Psoas muscle (tissue), 7 donors: ENCODE measurements at regions not wholly inside any gene's neighbourhood (a gene's known extent, or its start where the extent isn't known, plus 50 kb on each side); places are given as distances from the start of the nearest gene placed in this dataset.

Experiments used
- ATAC-seq, 4 donors: fragments of 200-7000 bp; cut with Tn5 transposase; one replicate each; pipeline ENCODE4 v1.9.1; 2020; ENCODE audit warnings: moderate library complexity in 3 of 4, mild to moderate bottlenecking in 2 of 4
- DNase-seq, 2 donors: peaks; one replicate each; pipeline ENCODE4 v3.0.0-alpha.2; 2020
- H3K27ac ChIP-seq: fragments of 200-600 bp; one replicate; pipeline ENCODE4 v1.8.0; 2022
- H3K27me3 ChIP-seq, 3 donors: fragments of 200-600 bp in 1 of 3; one replicate each; pipeline versions ENCODE4 v1.6.1 to v1.8.0; 2013 to 2022; ENCODE audit warnings: low read length in 2 of 3, mild to moderate bottlenecking in 2 of 3, moderate library complexity in 1 of 3; ENCODE audit not compliant: insufficient read depth in 3 of 3
- H3K36me3 ChIP-seq, 2 donors: fragments of 200-600 bp in 1 of 2; one replicate each; pipeline versions ENCODE4 v1.6.1 to v1.8.0; 2013 to 2022; ENCODE audit warnings: low read depth in 1 of 2, mild to moderate bottlenecking in 1 of 2, moderate library complexity in 1 of 2; ENCODE audit not compliant: insufficient read depth in 1 of 2
- H3K4me1 ChIP-seq: fragments of 200-600 bp; one replicate; pipeline ENCODE4 v1.8.0; 2022
- H3K4me3 ChIP-seq: fragments of 200-600 bp; one replicate; pipeline ENCODE4 v1.8.0; 2022; ENCODE audit warnings: mild to moderate bottlenecking
- H3K9me3 ChIP-seq: fragments of 200-600 bp; one replicate; pipeline ENCODE4 v1.8.0; 2022
- WGBS, 3 donors: extraction: QIAGEN DNeasy Blood & Tissue Kit; methylation state at CpG; one replicate each; pipeline versions ENCODE4 v1.1.6 to v1.1.7; 2013; 5-methylcytosine and 5-hydroxymethylcytosine counted together
- intact Hi-C, 2 donors: fragments of 100-400 bp; cut with DNase I; formaldehyde crosslinking; loops; one replicate each; pipeline versions ENCODE4 v1.11.0 to v1.14.2; 2022
- TF ChIP-seq, protein P1 (sequence below): fragments of 200-600 bp; IDR thresholded peaks from one replicate; pipeline ENCODE4 v1.8.0; 2022; ENCODE audit warnings: antibody characterized with exemption
- donor health status: healthy with polysubstance abuse.
- donor health status: DM: no; HTN: no; CAD: no; lungs with moderate emphysema.
- donor health status: Bipolar disorder and iron deficiency.
- donor health status: healthy.
- donor health status: DM: yes; HTN: yes; CAD: no.
- donor health status: DM: no; HTN: no; CAD: no.
- donor health status: DM: yes; HTN: yes; CAD: no.

DNA sequence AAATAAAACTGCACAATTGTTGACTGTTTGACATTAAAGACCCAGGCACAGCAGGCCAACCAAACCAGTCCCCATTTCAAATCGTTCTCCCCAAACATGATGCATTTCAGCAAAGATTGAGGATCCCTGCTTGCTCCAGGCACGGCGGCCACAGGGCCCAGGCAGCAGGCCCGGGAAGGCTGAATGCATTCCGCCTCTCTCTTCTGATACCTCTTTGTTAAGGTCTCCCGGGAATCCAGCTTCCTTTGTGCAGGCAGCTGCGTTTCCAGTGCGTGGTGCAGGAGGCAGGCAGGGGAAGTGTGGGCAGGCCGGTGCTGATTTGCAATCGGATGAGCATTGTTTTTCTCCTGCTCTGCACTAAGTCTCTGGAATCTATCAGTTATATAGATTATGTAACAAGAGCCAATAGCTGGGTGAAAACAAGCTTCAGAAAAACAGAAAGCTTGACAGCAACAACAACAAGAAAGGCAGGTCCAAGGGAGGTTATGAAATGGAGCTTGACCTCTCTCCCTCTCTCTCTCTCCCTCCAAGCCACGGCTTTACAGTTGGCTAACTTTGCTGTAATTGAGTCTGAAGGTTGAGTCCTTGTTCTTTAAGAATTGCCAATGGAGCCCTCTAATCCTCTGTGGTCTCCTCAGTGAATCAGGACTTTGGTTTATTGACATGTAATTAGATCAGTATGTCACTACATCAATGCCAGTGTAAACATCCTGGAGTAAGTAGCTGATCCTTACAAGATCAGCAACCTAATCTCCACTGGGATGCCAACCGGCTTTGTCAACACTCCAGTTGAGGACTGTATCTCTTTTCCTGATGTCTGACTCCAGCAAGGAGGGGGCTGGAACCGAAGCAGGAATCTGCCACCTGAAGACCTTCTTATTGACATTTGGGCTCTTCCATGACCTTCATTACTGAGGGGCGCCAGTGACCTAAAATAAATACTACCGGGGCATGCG is 338.0 kb downstream of the TEX29 start:
- Histone ChIP-seq H3K4me3 (no peak overlapping the region), H3K27ac (no peak overlapping the region), H3K27me3 (peaks cover 0 to 7% (median 0%) of the 10 kb centered on the region in 3 donors), H3K36me3 (no peaks in the 10 kb centered on the region), H3K4me1 (no peaks in the 10 kb centered on the region), H3K9me3 (no peaks in the 10 kb centered on the region)
- 37 to 40% (median 39%) methylated on average over 16 of the region's 16 CpGs for WGBS, 3 donors
- ATAC-seq (no peak), DNase-seq (no peak)
- TF ChIP-seq, protein P1, sequence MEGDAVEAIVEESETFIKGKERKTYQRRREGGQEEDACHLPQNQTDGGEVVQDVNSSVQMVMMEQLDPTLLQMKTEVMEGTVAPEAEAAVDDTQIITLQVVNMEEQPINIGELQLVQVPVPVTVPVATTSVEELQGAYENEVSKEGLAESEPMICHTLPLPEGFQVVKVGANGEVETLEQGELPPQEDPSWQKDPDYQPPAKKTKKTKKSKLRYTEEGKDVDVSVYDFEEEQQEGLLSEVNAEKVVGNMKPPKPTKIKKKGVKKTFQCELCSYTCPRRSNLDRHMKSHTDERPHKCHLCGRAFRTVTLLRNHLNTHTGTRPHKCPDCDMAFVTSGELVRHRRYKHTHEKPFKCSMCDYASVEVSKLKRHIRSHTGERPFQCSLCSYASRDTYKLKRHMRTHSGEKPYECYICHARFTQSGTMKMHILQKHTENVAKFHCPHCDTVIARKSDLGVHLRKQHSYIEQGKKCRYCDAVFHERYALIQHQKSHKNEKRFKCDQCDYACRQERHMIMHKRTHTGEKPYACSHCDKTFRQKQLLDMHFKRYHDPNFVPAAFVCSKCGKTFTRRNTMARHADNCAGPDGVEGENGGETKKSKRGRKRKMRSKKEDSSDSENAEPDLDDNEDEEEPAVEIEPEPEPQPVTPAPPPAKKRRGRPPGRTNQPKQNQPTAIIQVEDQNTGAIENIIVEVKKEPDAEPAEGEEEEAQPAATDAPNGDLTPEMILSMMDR, result no peak
- intact Hi-C loops, result no loop called here

DNA sequence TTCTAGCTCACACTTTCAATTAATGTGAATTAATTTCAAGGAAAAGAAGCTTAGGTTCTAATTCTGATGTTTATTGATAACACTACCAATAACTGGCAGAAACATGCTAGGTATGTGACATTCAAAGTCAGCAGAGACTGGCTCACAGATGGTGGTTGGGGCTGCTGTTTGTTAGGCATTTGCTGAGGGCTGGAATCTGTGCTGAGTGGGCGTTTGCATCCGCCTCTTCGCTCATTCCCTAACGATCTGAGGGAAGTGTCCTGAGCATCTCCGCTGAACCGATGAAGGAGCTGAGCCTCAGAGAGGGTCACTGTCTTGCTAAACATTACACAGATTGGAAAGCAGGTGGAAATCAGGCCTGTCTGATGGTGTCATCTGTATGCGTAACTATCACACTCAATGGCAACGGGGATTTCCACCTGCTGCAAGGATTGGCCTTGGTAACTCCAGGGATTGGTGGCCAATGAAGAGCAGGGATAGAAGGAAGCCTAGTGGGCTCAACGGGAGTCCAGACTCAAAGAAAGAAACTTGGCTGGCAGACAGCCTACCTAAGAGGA is 338.9 kb downstream of the TEX29 start:
- no peak overlapping the region for H3K27ac ChIP-seq
- peaks cover 0 to 7% (median 0%) of the 10 kb centered on the region in 3 donors for H3K27me3 ChIP-seq
- intact Hi-C loops, result no loop called here
- TF ChIP-seq, protein P1, result no peak
- WGBS, 3 donors, result 75 to 80% (median 77%) methylated on average over 9 of the region's 9 CpGs
- no peaks in the 10 kb centered on the region for H3K9me3 ChIP-seq
- no peaks in the 10 kb centered on the region for H3K4me1 ChIP-seq
- no peak overlapping the region for H3K4me3 ChIP-seq
- H3K36me3 ChIP-seq, result no peaks in the 10 kb centered on the region
- DNase-seq (no peak), ATAC-seq (no peak)

DNA sequence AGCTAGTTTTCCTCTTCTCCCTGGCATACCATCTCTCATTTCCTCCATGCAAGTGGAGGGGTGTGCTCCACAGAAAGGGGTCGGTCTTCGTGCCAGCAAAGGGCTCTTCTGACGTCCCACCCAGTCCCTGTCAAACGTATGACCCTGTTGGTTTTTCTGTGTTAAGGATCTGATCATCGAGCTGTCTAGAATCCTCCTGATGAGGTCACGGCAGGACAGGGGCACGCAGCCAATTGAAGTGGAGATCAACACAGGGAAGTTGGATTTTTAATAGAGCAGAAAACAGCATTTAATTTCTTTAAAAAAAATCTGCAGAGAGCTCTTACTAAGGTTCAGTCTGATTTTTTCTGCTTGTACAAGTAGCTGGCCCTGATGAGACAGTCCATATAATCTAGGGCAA is 339.4 kb downstream of the TEX29 start:
- Histone ChIP-seq H3K36me3 (no peaks in the 10 kb centered on the region), H3K4me1 (no peaks in the 10 kb centered on the region), H3K27me3 (peaks cover 0 to 7% (median 0%) of the 10 kb centered on the region in 3 donors), H3K4me3 (no peak overlapping the region), H3K9me3 (no peaks in the 10 kb centered on the region), H3K27ac (no peak overlapping the region)
- ATAC-seq (no peak), DNase-seq (no peak)
- intact Hi-C loops, result no loop called here
- WGBS, 3 donors, result 31 to 49% (median 36%) methylated on average over 7 of the region's 7 CpGs
- TF ChIP-seq, protein P1, result no peak

DNA sequence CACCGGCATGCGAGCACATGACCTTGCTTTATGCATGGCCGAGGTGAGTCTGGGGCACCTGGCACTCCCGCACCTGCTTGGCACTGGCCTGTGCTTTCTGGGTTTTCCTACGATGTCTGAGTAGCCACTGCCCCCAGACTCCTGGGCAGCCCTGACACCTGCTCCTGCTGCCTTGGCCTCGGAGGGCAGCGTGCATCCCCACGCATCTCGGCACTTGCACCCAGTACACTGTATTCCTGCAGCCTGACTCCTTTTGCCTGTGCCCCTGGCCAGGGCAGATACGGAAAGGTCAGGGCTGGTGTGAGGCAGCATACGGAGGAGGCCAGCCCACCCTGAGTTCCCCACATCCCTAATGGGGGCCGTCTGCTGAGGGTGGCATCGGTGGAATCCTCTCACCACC is 340.6 kb downstream of the TEX29 start:
- no peaks in the 10 kb centered on the region for H3K36me3 ChIP-seq
- H3K27me3 ChIP-seq, result peaks cover 0 to 11% (median 0%) of the 10 kb centered on the region in 3 donors
- no peak overlapping the region for H3K27ac ChIP-seq
- intact Hi-C loops, result no loop called here
- ATAC-seq (no peak), DNase-seq (no peak)
- no peaks in the 10 kb centered on the region for H3K4me1 ChIP-seq
- TF ChIP-seq, protein P1, result no peak
- WGBS, 3 donors, result 83 to 88% (median 87%) methylated on average over 13 of the region's 13 CpGs
- H3K9me3 ChIP-seq, result no peaks in the 10 kb centered on the region
- H3K4me3 ChIP-seq, result no peak overlapping the region
